HG02571 (cell line): ENCODE measurements at regions not wholly inside any gene's neighbourhood (a gene's known extent, or its start where the extent isn't known, plus 50 kb on each side); places are given as distances from the start of the nearest gene placed in this dataset.
"Not testable (repeated sequence)": the region's sequence is repeated elsewhere in the genome, so short reads cannot be mapped to it uniquely, and the experiment has no call there.

ENCODE experiments used
- ATAC-seq: cut with Tn5 transposase; IDR thresholded peaks from one replicate; pipeline ENCODE4 v1.9.1; 2021; ENCODE audit warnings: mild to moderate bottlenecking, moderate library complexity; ENCODE audit not compliant: unreplicated experiment

DNA sequence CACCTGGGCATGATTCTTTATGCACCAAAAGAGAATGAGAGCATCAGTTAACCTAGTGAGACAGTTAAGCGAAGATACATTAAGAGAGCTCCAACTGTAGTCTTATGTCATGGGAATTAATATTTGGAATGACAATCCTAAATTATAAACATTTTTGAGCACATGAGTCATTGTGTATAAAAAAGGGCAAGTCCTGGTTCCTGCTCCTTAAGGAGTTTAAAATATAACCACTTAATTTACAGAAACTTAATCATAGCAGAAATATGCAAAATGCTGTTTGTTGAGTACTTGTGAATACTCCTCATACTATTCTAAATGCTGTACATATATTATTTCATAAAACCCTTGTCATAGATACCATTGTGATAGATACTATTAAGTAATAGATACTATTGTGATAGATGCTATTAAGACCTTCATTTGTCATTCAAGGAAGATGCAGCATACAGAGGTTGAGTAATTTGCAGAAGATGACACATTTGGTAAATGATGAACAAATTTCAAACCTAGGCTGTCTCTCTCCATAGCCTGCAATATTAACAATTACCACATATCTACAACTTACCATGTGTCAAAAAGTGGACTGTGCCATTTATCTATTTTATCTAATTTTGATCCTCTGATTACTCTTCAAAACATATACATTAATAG lies 301.0 kb downstream of the TBC1D4 start:
- no peak for ATAC-seq

DNA sequence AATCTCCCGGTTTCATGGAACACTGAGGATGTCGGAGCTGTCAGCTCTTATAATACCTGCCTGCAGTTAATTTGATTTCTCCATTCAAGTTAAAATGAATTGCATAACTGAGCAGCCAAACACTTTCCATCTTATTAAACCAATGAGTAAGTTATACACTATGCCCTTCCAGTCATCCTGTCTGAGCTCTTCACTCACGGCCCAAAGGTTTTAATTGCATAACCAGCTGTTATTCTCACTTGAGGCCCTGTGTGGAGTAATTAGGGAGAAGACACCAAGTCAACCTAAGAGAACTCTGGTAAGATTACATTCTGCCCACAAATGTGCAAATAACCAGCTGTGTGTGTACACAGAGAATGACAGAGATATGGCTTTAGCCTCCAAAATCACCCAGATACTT lies 303.5 kb downstream of the TBC1D4 start:
- ATAC-seq: no peak

DNA sequence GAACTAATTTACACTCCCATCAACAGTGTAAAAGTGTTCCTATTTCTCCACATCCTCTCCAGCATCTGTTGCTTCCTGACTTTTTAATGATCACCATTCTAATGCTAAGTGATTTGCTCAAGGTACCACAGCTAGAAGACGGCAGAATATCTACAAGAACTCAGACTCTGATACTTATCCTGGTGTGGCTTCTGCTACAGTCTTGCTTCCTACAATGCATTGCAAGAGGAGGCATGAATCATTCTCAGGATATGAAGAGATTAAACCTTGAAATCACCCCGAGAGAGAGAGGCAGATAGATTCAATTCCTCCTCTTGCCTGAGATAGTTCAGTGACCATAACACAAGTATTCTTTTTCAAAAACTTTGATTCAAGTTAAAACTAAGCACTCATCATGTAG lies 306.4 kb downstream of the TBC1D4 start:
- ATAC-seq: no peak

DNA sequence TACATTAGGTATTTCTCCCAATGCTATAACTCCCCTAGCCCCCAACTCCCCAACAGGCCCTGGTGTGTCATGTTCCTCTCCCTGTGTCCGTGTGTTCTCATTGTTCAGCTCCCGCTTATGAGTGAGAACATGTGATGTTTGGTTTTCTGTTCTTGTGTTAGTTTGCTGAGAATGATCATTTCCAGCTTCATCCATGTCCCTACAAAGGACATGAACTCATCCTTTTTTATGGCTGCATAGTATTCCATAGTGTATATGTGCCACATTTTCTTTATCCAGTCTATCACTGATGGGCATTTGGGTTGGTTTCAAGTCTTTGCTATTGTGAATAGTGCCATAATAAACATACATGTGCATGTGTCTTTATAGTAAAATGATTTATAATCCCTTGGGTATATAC lies 306.9 kb downstream of the TBC1D4 start:
- ATAC-seq: not testable (repeated sequence)

DNA sequence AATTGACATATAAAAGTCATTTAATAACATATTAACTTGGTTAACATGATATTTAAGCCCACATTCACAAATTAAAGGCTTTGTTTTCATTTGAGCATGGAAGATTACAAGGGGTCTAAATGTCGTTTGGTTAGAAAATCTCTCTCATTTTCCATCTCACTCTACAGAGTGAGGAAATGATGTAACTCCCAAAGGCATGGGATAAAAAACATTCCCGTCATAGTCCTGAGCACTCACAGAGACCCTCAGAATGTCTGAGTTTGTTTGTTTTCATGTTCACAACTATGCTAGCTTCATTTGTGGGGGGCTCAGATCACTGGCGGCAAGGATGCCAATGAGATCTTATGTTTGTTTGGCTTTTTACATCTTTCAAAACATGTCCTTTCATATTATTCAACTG lies 307.5 kb downstream of the TBC1D4 start:
- ATAC-seq: no peak

DNA sequence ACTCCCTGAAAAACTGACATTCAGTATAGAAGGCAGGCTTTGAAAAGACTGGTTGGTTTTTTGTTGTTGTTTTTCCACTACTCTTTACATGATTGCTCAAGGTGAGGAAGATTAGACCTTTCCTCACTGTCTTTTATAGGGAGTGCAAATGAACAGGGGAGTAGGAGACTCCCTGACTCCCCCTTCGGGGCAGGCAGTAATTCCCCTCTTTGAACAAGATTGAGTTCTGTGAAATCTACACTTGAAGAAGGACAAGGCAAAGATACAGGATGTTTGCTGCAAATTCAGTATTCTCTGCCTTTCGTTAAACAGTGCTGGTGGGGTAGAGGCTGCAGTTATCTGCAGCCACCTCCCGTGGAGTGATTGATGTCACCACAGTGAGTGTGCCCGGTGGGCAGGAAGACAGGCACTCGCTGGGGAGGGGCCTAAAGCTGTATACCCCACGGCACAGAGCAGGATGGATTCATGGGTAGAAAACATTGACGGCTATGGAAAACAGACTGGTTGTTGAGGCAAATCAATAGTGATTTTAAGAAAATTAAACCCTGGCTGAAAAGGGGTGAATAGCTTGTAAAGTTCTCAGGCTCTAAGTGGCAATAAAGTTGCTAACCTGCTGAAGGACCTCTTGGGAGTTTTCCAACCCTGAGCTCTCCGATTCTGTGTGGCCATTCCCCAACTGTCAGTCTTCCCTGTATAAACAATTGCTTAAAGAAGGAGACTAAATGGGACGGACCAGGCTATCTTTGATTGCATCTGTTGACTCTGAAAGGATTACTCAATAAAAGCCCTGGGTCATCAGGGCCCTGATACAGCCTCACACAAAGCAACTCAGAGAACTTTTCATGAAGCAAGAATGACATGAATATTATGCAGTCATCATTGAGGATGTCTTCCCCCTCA lies 308.3 kb downstream of the TBC1D4 start:
- no peak for ATAC-seq

DNA sequence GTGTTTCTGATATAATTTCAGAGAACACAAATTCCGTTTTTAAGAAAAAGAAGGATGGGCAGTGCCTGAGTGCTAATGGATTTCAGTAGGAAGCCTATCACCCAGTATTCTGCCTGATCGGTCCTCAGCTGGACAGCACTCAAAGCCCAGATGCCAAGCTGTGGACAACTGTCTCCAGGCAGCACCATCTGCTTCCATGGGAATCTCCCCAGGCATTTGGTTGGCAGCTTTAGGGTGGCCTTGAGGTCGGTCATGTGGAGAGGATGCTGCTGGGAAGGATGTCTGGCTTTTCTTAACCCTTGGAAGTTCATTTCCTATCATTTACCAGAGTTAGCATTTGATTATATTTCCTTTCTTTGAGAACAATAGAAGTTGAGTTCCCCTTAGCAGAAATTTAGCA lies 311.7 kb downstream of the TBC1D4 start:
- no peak for ATAC-seq

DNA sequence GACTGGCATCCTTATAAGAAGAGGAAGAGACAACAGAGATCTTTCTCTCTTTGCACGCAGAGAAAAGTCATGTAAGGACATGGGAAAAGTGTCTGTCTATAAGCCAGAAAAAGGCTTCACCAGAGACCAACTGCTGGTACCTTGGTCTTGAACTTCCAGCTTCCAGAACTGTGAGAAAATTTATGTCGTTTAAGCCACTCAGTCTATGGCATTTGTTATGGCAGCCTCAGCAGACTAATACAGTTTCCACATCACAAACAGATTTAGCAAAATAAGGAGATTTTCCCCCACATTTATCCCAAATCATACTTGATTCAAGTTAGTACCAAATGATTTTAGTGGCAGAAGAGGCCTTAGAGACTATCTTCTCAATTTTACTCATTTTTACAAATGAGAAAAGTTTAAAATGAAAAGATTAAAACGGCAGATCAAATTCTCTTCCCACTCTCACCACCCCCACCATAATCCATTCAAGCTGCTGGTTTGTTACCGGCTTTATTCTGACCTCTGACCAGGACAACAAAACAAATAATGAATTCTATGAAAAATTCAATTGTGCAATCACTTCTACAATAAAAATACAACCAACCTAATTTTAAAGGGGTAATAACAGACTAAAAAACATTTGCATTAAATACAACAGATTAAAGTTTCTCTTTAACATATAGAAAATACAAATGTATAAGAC lies 316.3 kb downstream of the TBC1D4 start:
- ATAC-seq: no peak

DNA sequence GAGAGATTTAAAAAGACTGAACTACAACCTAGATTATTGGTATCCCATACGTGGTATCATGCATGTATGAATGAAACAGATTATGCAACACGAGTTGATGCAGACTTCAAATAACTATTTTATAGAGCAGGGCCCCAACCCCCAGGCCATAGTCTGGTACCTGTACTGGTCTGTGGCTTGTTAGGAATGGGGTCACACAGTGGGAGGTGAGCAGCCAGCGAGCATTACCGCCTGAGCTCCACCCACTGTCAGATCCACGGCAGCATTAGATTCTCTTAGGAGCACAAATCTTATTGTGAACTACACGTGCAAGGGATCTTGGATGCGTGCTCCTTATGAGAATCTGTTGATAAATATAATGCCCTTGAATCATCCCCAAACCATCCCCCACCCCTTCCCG lies 320.2 kb downstream of the TBC1D4 start:
- no peak for ATAC-seq

DNA sequence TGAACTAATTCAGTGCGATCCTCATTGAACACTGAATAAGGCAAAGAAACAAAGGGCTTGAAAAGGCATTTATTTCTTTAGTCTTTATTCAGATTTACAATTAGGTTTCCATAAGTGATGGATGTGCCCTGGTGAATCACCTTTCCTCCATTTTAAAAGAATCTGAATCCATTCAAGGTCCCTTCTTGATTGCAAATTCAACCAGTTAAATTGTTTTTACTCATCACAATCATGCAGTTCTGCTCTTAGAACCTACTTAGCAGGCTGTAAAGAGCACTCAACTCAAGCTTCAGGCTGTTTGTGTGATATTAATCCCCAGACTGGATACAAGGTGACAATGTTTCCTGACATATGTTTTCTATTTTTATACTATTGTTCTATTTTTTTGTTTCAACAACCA lies 321.0 kb downstream of the TBC1D4 start:
- ATAC-seq: no peak

GRCh38 chr13:75154331-75154730 lies 327.6 kb downstream of the TBC1D4 start:
- no peak for ATAC-seq

GRCh38 chr13:75153834-75154233 lies 328.1 kb downstream of the TBC1D4 start:
- ATAC-seq: no peak

DNA sequence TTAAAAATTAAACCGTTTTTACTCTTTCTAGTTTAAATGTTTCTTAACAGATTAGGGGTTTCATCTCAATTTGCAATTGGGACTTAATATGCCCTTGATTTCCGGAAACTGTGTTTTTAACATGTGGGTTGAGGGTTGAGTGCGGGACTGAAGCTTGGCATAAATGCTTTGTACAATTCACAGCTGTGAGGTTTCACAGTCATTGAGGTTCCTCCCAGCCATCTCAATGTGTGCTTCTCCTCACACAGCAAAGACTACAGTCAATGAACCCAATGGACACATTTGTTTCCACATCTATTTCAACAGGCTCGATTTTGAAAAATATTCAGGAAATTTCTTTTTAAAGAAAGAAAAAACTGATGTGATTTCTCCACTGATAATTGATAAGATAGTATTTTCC lies 328.6 kb downstream of the TBC1D4 start:
- ATAC-seq: no peak

GRCh38 chr13:75151081-75151643 lies 330.8 kb downstream of the TBC1D4 start:
- ATAC-seq: no peak

DNA sequence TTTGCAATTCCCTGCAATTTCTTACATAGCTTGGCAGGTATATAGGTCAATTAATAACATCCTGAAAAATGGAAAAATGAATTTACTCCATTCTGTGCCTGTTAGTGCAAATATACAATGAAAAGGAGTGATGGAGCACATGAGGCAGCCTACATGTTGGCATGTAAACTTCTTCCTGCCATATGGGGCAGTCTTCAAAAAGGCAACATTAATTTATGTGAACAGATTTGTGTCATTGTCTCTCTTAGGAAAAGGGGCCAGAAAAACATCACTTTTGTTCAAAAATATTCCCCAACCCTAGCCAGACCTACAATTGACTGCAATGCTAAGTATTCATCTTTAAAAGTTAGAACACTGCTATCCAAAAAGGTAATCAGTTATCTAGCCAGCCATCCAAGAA lies 332.2 kb downstream of the TBC1D4 start:
- ATAC-seq: no peak

- no peak for ATAC-seq
Observed at GRCh38 chr13:75147946-75148345, 334.0 kb downstream of the TBC1D4 start.

DNA sequence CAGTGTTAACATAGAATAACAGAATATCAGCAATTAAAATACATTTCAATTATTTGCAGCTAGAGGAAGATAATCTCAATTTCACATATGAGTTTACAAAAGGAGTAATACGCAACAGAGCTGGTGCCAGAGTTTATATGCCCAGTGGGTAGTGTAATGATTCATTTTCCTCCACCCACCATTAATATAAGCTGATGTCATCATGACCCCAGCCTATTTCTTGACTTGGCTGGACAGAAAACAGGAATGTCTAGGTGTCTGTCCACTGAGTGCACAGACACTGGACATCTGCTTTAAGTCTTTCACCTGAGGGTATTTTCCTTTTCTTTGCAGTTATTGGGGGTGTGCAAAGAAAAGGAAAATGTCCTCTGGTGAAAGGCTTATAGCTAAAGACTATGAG lies 335.5 kb downstream of the TBC1D4 start:
- ATAC-seq: no peak

- ATAC-seq: no peak
Observed at GRCh38 chr13:75145927-75146326, 336.0 kb downstream of the TBC1D4 start.

GRCh38 chr13:75139291-75139690 lies 342.7 kb downstream of the TBC1D4 start:
- no peak for ATAC-seq

- no peak for ATAC-seq
Observed at GRCh38 chr13:75137911-75138571, 343.9 kb downstream of the TBC1D4 start.

DNA sequence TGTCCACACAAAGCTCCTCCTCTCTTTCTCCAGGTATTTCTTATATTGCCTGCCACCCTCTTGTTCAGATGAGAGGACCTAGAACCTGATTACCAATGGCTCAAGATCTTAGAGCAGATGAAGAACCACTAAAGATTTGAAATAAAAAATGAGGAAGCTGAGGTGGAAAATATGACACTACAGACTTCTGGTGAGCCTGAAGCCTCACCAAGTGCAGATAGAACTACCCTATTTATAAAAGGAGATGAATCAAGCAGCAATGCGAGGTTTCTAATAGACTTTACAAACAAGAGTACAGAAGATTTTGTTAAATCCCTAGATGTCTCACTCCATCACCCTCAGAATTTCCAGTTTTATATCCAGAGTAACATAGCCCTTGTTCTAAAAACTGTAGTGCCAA lies 345.8 kb downstream of the TBC1D4 start:
- ATAC-seq: no peak
